ENCODE measurements at regions not wholly inside any gene's neighbourhood (a gene's known extent, or its start where the extent isn't known, plus 50 kb on each side); places are given as distances from the start of the nearest gene placed in this dataset.

GRCh38 chr16:63442246-63442645, 1406.0 kb upstream of the CDH8 start:
- Mint-ChIP-seq H3K4me1 (ENCODE audit: low read depth) (no peaks in the 10 kb centered on the region), H3K27ac (no peak overlapping the region), H3K27me3 (no peaks in the 10 kb centered on the region), H3K4me3 (no peak overlapping the region), H3K9me3 (peaks cover 13% of the 10 kb centered on the region), H3K36me3 (ENCODE audit: low read depth) (no peaks in the 10 kb centered on the region)
- Histone ChIP-seq H3K27me3 (ENCODE audit: control insufficient read depth in 1 of 2, insufficient read depth in 2 of 2, low read length in 2 of 2) (no peaks in the 10 kb centered on the region), H3K36me3 (ENCODE audit: insufficient read depth, low read length) (no peaks in the 10 kb centered on the region), H3K9me3 (ENCODE audit: control insufficient read depth in 1 of 2, insufficient read depth in 1 of 2, low read length in 2 of 2) (peaks cover 0 to 4% of the 10 kb centered on the region in 2 experiments), H3K4me3 (ENCODE audit: low read length) (no peak overlapping the region), H3K27ac (ENCODE audit: low read depth in 1 of 2, low read length in 2 of 2) (no peak overlapping the region), H3K4me1 (ENCODE audit: insufficient read depth, low read length) (no peaks in the 10 kb centered on the region)
- intact Hi-C loops (cut with DNase I, micrococcal nuclease), result no loop called here
- POLR2A ChIA-PET, result no interaction called here
- CTCF ChIA-PET, result no interaction called here
- DNase-seq (no peak), ATAC-seq (ENCODE audit: poor library complexity) (no peak)
- TF ChIP-seq CTCF (IDR thresholded peaks at IDR 0.05), result no peak

GRCh38 chr16:63426275-63426870, 1390.1 kb upstream of the CDH8 start:
- H3K4me1 ChIP-seq (ENCODE audit: insufficient read depth, low read length), result no peaks in the 10 kb centered on the region
- POLR2A ChIA-PET, result no interaction called here
- TF ChIP-seq CTCF (IDR thresholded peaks at IDR 0.05), result no peak
- CTCF ChIA-PET, result no interaction called here
- Mint-ChIP-seq H3K27ac (no peak overlapping the region), H3K4me1 (ENCODE audit: low read depth) (no peaks in the 10 kb centered on the region), H3K9me3 (peaks cover 25% of the 10 kb centered on the region), H3K4me3 (no peak overlapping the region), H3K36me3 (ENCODE audit: low read depth) (no peaks in the 10 kb centered on the region), H3K27me3 (no peaks in the 10 kb centered on the region)
- DNase-seq (no peak), ATAC-seq (ENCODE audit: poor library complexity) (no peak)
- intact Hi-C loops (cut with DNase I, micrococcal nuclease), result no loop called here
- H3K36me3 ChIP-seq (ENCODE audit: insufficient read depth, low read length), result no peaks in the 10 kb centered on the region
- H3K27ac ChIP-seq (ENCODE audit: low read depth in 1 of 2, low read length in 2 of 2), result no peak overlapping the region
- H3K27me3 ChIP-seq (ENCODE audit: control insufficient read depth in 1 of 2, insufficient read depth in 2 of 2, low read length in 2 of 2), result no peaks in the 10 kb centered on the region
- H3K9me3 ChIP-seq (ENCODE audit: control insufficient read depth in 1 of 2, insufficient read depth in 1 of 2, low read length in 2 of 2), result peaks cover 0 to 1% of the 10 kb centered on the region in 2 experiments
- H3K4me3 ChIP-seq (ENCODE audit: low read length), result no peak overlapping the region

GRCh38 chr16:63422715-63423114, 1386.5 kb upstream of the CDH8 start:
- Mint-ChIP-seq H3K36me3 (ENCODE audit: low read depth) (no peaks in the 10 kb centered on the region), H3K9me3 (peaks cover 18% of the 10 kb centered on the region)
- no peak for TF ChIP-seq CTCF (IDR thresholded peaks at IDR 0.05)

More at GRCh38 chr16:63422715-63423114, 1386.5 kb upstream of the CDH8 start:
- Histone ChIP-seq H3K4me3 (ENCODE audit: low read length) (no peak overlapping the region), H3K27me3 (ENCODE audit: control insufficient read depth in 1 of 2, insufficient read depth in 2 of 2, low read length in 2 of 2) (no peaks in the 10 kb centered on the region), H3K4me1 (ENCODE audit: insufficient read depth, low read length) (no peaks in the 10 kb centered on the region), H3K9me3 (ENCODE audit: control insufficient read depth in 1 of 2, insufficient read depth in 1 of 2, low read length in 2 of 2) (no peaks in the 10 kb centered on the region), H3K27ac (ENCODE audit: low read depth in 1 of 2, low read length in 2 of 2) (no peak overlapping the region), H3K36me3 (ENCODE audit: insufficient read depth, low read length) (no peaks in the 10 kb centered on the region)
- Mint-ChIP-seq H3K27ac (no peak overlapping the region), H3K4me1 (ENCODE audit: low read depth) (no peaks in the 10 kb centered on the region), H3K4me3 (no peak overlapping the region), H3K27me3 (no peaks in the 10 kb centered on the region)
- intact Hi-C loops (cut with DNase I, micrococcal nuclease), result no loop called here
- no peak for ATAC-seq (ENCODE audit: poor library complexity)
- ChIA-PET CTCF (no interaction called here), POLR2A (no interaction called here)
- DNase-seq, result no peak

All from CD4-positive, alpha-beta T cell (primary cell).